ENCODE measurements at regions not wholly inside any gene's neighbourhood (a gene's known extent, or its start where the extent isn't known, plus 50 kb on each side); places are given as distances from the start of the nearest gene placed in this dataset.

DNA sequence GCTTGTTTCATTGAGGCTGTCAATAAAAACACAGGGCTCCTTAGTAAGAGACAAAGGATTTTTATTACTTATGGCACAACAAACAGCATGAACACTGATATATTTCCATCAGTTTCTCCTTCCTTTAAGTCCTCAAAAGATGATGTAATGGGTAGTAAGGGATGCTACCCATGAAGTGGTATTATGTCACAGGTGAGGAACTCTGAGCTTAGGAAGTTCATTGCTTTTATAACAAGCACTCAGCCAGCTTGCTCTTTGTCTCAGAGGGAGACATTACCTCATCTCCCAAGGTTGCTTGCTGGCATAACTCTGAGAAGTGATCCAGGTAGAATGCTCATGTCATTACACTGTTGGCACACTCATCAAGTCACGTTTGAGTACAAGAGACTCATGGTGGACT lies 287.0 kb upstream of the OR4E1 start:
- TF ChIP-seq, protein P1, sequence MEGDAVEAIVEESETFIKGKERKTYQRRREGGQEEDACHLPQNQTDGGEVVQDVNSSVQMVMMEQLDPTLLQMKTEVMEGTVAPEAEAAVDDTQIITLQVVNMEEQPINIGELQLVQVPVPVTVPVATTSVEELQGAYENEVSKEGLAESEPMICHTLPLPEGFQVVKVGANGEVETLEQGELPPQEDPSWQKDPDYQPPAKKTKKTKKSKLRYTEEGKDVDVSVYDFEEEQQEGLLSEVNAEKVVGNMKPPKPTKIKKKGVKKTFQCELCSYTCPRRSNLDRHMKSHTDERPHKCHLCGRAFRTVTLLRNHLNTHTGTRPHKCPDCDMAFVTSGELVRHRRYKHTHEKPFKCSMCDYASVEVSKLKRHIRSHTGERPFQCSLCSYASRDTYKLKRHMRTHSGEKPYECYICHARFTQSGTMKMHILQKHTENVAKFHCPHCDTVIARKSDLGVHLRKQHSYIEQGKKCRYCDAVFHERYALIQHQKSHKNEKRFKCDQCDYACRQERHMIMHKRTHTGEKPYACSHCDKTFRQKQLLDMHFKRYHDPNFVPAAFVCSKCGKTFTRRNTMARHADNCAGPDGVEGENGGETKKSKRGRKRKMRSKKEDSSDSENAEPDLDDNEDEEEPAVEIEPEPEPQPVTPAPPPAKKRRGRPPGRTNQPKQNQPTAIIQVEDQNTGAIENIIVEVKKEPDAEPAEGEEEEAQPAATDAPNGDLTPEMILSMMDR (IDR thresholded peaks at IDR 0.05), result no peak
- no peak for TF ChIP-seq EZH2 (IDR thresholded peaks at IDR 0.05; ENCODE audit: borderline replicate concordance, insufficient read depth, low read depth, low read length, poor library complexity, severe bottlenecking)
